GM10248 (cell line): ENCODE measurements at regions not wholly inside any gene's neighbourhood (a gene's known extent, or its start where the extent isn't known, plus 50 kb on each side); places are given as distances from the start of the nearest gene placed in this dataset.
A peak's percentile ranks its signal among the peaks of the same experiment; 100 is the strongest.

Experiments
- CTCF ChIA-PET: fragments of 300-600 bp; sonication (Branson Sonifier 250); formaldehyde crosslinking; extraction: SDS; loops from one replicate; lab custom pipeline; 2021; ENCODE audit warnings: antibody characterized with exemption; lab: Yijun Ruan, JAX
- POLR2A ChIA-PET: fragments of 350-650 bp; sonication (Branson Sonifier 250); formaldehyde crosslinking; extraction: SDS; loops from one replicate; lab custom pipeline; 2020; ENCODE audit warnings: antibody characterized with exemption; lab: Yijun Ruan, JAX
- DNase-seq: peaks from one replicate; pipeline ENCODE4 v3.0.0; 2012; ENCODE audit errors: extremely low spot score
- TF ChIP-seq, protein P1 (sequence below): IDR thresholded peaks from 2 replicates; pipeline ENCODE4 v1.5.1; 2012; ENCODE audit warnings: mild to moderate bottlenecking, low read depth; ENCODE audit errors: extremely low read depth, missing control alignments, control extremely low read depth

DNA sequence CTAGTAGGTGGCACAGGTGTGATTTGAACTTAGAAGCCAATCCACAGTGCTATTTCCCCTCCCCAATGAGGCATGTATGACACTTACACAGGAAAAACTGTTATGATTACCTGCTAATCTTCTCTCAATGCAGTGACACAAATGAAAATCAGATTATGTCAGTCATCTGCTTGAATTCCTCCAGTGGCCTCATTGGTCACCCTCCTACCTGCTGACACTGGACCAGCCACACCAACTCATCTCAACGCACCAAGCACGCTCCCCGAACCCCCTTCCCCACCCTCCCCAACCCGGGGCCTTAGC is 82.2 kb upstream of the SEC11C start:
- POLR2A ChIA-PET = no interaction called here
- CTCF ChIA-PET = interaction anchor here (0.9 to 6.0 kb wide), 5 partner anchors 13 to 287 kb away, joined by 3 to 41 read pairs (median 8); no protein-coding TSS in a partner anchor

DNA sequence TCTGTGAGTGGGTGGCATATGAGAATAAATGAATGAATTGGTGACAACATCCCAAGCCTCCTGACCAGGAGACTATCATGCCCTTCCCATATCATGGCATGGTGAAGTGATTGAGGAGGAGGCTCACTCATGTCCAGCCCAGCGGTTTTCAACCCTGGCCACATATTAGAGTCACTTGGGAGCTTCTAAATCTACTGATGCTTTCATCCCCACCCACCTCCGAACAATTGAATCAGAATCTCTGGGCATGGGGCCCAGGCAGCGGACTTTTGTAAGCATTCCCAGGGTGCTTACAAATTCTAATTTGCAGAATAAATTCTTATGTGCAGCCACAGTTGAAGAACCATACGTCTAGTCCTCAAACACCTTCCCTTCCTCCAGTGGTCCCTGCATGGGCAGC is 81.7 kb upstream of the SEC11C start:
- no peak for DNase-seq
- ChIA-PET POLR2A (no interaction called here), CTCF (interaction anchor here (1.8 to 6.0 kb wide), 3 partner anchors 13 to 289 kb away, joined by 9 to 41 read pairs (median 15); no protein-coding TSS in a partner anchor)
- TF ChIP-seq, protein P1, sequence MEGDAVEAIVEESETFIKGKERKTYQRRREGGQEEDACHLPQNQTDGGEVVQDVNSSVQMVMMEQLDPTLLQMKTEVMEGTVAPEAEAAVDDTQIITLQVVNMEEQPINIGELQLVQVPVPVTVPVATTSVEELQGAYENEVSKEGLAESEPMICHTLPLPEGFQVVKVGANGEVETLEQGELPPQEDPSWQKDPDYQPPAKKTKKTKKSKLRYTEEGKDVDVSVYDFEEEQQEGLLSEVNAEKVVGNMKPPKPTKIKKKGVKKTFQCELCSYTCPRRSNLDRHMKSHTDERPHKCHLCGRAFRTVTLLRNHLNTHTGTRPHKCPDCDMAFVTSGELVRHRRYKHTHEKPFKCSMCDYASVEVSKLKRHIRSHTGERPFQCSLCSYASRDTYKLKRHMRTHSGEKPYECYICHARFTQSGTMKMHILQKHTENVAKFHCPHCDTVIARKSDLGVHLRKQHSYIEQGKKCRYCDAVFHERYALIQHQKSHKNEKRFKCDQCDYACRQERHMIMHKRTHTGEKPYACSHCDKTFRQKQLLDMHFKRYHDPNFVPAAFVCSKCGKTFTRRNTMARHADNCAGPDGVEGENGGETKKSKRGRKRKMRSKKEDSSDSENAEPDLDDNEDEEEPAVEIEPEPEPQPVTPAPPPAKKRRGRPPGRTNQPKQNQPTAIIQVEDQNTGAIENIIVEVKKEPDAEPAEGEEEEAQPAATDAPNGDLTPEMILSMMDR = no peak

More for the DNA sequence above, 82.2 kb upstream of the SEC11C start:
- TF ChIP-seq, protein P1 = no peak
- no peak for DNase-seq

DNA sequence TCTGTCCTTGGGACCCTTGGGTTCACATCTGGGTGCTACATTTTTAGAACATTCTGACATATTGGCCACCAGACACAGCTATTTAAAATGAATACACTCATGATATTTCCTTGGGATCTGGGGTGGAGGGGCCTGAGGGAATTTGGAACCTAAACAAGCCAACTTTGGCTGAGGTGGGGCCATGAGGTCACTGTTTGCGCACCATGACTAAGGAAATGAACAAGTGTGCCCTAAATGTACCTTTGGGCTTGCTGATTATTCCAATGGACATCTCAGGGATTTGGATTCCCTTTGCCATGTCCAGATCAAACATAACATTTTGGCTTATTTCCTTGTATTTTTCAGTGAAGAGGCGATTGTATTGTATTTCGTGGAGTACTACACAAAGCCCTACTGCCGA is 80.5 kb upstream of the SEC11C start:
- TF ChIP-seq, protein P1 = no peak
- POLR2A ChIA-PET = interaction anchor here (0.8 kb wide), 1 partner anchor 304 kb away, joined by 4 read pairs; no protein-coding TSS in a partner anchor
- CTCF ChIA-PET = interaction anchor here (1.4 to 6.0 kb wide), 4 partner anchors 12 to 290 kb away, joined by 3 to 41 read pairs (median 12); no protein-coding TSS in a partner anchor
- DNase-seq = no peak

DNA sequence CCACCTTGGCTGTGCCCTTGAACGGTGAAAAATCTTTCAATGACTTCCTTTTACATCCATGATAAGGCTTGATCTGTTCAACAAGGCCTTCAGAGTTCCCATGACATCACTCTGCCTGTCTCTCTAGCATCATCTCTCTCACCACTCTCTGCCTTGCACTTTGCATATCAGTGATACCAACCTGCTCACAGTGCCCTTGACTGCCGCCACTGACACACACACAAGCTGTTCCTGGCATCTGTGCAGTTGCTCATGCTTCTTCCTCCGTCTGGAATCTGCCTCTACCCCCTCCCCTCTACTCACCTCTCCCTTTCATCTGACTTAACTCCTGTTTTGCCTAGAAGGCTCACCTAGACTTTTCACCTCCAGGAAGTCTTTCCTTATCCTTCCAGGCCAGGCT is 79.1 kb upstream of the SEC11C start:
- TF ChIP-seq, protein P1 = no peak
- ChIA-PET POLR2A (no interaction called here), CTCF (interaction anchor here (0.8 to 6.0 kb wide), 8 partner anchors 10 to 291 kb away, joined by 3 to 41 read pairs (median 4); no protein-coding TSS in a partner anchor)
- no peak for DNase-seq

DNA sequence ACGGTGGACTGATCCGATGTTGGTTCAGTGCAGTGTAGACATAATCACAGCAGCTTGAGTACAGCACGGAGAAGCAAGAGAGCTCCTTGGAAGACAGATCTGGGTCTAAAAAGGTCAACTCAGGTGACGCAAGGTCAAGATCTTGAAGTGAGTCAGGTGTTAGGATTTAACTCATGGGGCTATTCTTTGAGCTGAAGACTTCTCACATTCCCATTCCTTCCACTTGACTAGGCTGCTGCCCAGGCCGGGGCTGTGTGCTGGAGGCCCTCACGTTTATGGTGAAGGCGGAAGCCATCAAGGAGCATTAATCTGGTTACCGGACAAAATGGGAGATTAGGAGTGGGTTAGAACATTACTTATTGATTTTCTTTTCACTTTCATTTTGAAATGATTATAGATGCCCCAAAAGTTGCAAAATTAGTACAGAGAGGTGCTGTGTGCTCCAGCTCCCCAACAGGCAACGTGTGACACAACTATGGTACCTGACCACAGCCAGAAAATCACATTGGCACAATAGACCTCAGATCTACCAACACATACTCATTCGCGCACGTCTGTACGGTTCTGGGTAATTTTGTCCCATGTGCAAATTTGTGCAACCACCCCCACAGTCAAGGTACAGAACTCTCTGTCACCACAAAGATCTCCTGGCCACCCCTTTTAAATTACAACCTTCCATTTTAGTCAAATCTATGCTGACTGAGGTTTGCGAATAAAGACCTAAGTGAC is 77.6 kb upstream of the SEC11C start:
- ChIA-PET POLR2A (no interaction called here), CTCF (interaction anchor here (1.0 to 6.0 kb wide), 7 partner anchors 9 to 298 kb away, joined by 3 to 41 read pairs (median 4); no protein-coding TSS in a partner anchor)

DNA sequence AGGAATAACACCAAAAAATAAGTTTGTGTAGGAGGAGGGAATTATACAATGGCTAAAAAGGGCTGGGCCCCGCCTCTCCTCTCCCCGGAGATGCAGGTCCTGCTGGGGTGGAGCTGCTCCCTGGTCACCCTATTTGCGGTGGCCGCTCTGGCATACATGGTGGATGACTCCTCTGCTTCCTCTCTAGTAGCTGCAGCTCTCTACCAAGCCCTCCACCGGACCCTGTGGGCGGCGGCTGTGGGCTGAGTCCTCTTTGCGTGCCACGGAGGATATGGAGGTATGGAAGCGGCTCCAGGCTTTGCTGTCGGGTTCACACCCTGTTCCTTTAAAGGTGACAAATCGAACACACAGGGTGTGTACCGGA is 77.1 kb upstream of the SEC11C start:
- POLR2A ChIA-PET = no interaction called here
- no peak for DNase-seq
- TF ChIP-seq, protein P1 = no peak
- CTCF ChIA-PET = interaction anchor here (1.0 to 6.0 kb wide), 5 partner anchors 8 to 298 kb away, joined by 3 to 41 read pairs (median 10); no protein-coding TSS in a partner anchor

More for the DNA sequence above, 77.6 kb upstream of the SEC11C start:
- peak; percentile 32 for DNase-seq
- TF ChIP-seq, protein P1 = no peak
